ENCODE measurements at regions not wholly inside any gene's neighbourhood (a gene's known extent, or its start where the extent isn't known, plus 50 kb on each side); places are given as distances from the start of the nearest gene placed in this dataset.
"Not testable (repeated sequence)": the region's sequence is repeated elsewhere in the genome, so short reads cannot be mapped to it uniquely, and the experiment has no call there.

GRCh38 chr17:71106056-71106455 is 936.7 kb downstream of the KCNJ2 start:
- not testable (repeated sequence) for TF ChIP-seq CTCF, POLR2A (IDR thresholded peaks at IDR 0.05)
